ENCODE measurements at regions not wholly inside any gene's neighbourhood (a gene's known extent, or its start where the extent isn't known, plus 50 kb on each side); places are given as distances from the start of the nearest gene placed in this dataset.

DNA sequence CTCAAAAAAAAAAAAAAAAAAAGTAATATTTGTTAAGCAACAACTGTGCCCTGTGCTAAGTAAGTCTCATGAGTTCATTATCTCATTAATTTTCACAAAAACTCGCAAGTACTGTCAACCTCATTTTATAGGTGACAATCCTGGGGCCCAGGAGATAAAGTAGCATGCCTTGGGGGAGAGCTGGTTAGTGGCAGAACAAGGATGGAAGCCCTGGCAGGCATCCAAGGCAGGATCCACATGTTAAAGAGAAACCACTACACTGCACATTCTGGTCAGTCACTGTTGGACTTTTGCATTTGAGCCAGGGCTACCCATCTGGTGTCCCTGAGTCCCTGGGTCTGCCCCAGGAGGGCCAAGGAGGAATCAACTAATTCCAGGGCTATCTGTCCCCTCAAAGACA is 54.6 kb downstream of the ZFP36L2 start:
- DNase-seq, result no peak

- DNase-seq, result no peak
Observed at GRCh38 chr2:43170405-43171105, 55.9 kb downstream of the ZFP36L2 start.

DNA sequence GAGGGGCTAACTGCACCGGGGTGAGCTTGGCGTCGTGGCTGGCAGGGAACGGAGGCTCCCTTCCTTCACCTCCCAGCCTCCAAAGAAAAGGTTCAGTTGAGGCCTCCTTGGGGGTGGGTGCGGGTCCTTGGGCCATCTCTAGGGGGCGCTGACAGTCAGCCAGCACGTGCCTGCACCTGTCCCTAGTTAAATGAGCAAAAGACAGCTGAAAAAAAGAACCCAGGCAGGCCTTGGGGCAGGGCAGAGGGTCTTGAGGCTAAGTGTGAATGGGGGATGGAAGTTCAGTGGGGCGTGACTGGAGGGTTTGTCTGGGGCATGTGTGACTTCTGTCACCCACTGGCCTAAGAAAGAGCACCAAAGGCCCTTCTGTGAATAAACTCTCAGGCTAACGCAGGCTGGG is 56.4 kb downstream of the ZFP36L2 start:
- DNase-seq, result peak; percentile 64

- peak; percentile 78 for DNase-seq
Observed at GRCh38 chr2:43169099-43169945, 57.1 kb downstream of the ZFP36L2 start.

GRCh38 chr2:43168016-43168369 is 58.4 kb downstream of the ZFP36L2 start:
- DNase-seq, result no peak

DNA sequence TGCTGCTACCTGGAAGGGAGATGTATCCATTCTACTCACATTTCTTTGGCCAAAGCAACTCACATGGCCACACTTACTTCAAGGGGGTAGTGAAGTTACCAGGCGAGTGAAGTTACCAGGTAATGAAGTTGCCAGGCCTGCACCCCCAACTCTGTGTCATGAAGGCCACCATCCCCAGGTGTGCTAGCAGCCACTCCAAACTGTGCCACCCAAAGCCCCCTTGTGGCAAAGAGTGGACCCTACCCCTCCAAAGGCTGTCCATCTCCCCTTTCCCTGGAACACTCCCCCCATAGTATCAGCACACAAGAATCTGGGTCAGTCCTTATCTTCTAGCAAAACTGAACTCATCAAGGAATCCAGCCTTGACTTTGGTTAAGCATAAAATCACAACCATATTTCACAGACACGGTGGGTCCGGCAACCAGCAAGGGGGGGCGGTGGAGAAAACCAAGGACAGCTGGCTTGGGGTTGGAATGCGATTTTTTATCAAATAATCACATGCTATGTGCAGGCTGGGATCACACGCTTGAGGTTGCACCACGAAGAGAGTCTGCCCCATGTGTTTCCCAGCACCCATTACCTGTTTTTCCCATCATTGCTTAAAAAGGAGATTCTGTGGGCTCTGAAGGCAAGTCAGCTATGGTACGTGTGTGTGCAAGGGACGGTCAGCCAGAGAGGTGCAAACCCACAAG is 60.9 kb downstream of the ZFP36L2 start:
- DNase-seq, result no peak

GRCh38 chr2:43164686-43165085 is 61.7 kb downstream of the ZFP36L2 start:
- no peak for DNase-seq

DNA sequence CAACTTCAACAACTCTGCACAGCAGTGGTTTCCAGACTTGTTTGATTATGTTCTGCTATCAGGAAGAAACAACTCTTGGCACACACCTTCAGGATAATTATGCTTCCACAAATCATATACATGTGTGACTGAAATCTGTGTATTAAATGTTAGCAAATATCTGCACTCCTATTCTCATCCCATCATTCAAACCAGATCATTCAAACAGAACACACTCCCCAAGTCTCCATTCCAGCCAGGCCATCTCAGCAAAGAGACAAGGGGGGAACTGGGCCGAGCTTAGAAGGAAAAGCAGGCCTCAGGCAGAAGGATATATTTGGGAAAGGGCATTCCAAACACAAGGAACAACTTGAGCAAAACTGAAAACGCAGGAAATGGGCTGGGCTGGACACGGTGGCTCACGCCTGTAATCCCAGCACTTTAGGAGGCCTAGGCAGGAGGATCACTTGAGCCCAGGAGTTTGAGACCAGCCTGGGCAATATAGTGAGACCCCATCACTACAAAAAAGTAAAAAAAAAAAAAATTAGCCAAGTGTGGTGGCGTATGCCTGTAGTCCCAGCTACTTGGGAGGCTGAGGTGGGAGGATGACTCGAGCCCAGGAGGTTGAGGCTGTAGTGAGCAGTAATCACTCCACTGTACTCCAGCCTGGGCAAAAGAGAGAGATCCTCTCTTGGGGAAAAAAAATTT is 62.7 kb downstream of the ZFP36L2 start:
- DNase-seq, result no peak

GRCh38 chr2:43162511-43162776 is 64.0 kb downstream of the ZFP36L2 start:
- DNase-seq, result no peak

DNA sequence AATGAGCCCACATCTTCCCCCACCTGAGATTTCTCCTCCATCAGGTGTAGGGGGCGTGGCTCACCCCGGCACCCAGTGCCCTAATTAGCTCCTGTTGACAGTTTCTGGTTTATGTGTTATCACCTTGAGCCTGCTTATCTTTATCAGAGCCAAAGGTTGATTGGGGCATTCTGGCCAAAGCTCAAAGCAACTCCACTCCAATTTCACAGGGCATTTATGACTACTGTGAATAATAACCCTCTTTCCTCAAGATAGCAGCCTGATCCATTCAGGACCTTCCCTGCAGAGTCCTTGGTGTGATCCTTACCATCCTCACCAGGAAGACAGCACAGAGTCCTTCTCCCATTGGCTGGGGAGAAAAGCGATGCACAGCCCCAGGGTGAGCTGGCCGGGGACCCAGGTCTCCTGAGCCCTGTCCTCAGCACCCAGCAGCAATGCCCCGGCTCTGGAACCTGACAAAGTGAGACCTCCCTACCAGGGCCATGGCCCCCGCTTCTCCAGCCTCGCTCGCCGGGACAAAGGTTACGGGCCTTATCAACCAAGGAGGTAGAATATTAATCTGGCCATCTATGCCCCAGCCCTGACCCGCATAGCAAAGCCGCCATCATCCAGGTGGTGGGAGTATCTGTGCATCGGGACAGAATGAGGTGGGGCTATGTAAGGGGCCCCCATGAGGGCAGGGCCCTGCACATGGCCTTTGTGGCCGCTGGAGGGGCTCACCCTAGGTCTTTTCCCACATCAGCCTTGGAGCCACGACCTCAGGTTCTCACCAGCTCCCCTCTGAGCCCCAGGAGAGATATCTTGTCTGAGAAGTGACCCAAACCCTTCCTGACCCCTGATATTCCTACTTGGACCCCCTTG is 64.5 kb downstream of the ZFP36L2 start:
- DNase-seq, result no peak

DNA sequence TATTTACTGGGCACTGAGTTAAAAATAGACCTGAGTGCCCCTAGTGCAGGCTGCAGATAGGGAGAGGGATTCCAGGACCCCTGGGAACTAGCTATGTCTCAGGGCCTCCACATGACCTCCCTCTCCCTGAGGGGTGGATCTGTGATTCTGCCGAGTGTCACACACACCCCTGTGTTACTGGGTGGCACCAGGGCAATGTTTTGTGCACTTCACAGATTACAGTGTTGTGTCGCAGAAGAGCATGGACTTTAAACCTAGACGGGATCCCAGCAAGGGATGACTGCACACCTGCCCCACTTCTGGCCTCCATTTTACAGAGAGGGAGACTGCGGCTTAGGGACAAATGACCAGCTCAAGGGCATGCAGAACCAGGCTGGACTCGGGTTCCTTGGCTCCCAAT is 65.6 kb downstream of the ZFP36L2 start:
- DNase-seq, result no peak

DNA sequence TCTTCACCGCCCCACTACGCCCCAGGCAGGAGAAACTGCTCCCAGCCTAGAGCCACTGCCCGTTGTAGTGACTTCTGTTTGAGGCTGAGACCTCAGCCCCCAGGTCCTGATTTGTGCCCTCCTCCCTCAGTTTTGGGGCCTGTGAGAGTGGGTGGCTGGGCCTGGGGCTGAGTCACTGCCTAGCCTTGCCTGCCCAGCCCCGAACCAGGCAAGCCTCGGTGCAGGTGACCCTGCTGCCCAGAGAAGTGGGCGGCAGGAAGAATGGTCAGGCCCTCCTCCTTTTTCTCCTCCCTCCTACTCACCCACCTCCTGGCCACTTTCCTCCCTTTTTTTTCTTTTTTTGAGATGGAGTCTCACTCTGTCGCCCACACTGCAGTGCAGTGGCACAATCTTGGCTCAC is 66.6 kb downstream of the ZFP36L2 start:
- DNase-seq, result no peak

DNA sequence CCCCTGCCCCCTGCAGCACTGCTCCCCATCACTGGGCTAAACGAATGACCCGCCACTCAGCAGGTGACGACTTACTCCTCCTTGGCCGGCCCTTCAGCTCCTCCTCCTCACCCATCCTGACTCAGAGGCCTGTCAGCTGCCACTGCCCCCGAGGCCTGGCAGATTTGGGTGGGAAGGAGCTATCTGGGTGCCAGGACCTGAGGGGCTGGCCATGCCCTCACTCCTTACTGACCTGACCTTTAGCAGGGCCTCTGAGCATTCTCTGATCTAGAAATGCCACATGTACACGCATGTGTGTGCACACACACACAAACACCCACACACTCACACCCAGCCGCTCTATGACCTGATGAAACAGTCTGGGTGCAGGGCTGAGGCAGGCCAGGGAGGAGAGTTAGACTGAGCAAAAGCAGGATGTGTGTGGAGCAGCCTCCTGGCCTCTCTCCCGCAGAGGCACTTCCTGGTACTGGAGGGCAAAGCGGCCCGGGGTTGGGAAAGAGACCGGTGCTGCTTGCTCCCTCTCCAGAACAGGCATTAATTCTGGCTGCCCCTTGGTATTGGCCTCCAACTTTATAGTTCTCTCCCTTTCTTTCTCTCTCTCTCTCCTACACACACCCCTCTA is 68.0 kb downstream of the ZFP36L2 start:
- DNase-seq, result peak; percentile 65

DNA sequence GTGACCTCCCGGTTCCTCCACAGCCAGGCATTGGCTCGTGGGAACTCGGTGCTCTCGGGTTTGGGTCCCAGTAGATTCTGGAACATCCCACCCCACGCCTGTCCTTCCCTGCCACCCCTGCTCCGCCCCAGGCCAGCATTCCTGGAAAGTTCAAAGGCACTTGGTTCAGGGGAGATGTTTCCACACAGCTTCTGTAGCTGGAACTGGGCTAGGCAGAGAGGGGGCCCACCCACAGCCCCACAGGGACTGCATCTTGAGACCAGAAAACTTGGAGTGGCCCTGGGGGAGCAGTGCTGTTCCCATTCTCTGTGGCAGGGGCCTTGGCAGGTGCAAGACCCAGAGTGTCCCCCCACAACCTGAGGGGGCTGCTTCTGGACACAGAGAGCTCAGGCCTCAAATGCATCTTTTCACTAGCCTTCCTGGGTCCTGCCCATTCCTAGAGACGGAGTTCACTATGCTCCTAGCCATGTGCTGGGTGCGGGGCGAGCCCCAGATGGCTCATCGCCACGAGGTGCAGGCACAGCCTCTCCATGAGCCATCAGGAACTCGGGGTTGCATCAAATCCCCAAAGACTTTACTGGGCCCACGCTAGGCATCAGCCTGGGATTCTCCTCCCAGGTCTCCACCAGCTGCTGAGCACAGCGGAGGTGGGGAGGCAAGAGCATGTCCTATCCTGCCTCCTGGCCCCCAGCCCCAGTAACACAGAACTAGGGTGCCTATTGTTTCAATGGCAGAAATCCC is 68.7 kb downstream of the ZFP36L2 start:
- no peak for DNase-seq

DNA sequence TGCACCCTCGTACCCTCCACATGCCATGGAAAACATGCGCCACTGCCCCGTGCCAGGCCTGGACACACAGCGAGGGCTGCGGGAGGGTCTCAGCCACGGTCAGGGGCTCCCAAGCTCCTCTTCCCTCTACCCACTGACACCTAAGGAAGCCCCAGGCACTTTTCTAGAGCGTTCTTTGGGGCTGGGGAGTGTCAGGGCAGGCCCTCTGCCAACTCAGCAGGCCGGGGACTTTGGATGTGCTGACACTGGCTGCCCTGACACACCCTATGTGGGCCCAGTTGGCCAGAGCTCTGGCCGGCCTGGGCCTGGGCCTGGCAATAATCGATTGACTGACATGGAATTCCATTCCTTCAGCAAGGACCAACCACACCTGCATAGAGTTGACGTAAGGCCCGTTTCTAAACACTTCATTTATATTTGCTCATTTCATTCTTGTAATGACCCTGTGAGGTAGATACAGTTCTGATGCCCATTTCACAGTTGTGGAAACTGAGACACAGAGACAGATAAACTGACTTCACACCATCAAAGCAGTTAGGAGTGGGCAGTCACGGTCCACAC is 70.5 kb downstream of the ZFP36L2 start:
- DNase-seq, result no peak

GRCh38 chr2:43154685-43155084 is 71.7 kb downstream of the ZFP36L2 start:
- DNase-seq, result no peak

DNA sequence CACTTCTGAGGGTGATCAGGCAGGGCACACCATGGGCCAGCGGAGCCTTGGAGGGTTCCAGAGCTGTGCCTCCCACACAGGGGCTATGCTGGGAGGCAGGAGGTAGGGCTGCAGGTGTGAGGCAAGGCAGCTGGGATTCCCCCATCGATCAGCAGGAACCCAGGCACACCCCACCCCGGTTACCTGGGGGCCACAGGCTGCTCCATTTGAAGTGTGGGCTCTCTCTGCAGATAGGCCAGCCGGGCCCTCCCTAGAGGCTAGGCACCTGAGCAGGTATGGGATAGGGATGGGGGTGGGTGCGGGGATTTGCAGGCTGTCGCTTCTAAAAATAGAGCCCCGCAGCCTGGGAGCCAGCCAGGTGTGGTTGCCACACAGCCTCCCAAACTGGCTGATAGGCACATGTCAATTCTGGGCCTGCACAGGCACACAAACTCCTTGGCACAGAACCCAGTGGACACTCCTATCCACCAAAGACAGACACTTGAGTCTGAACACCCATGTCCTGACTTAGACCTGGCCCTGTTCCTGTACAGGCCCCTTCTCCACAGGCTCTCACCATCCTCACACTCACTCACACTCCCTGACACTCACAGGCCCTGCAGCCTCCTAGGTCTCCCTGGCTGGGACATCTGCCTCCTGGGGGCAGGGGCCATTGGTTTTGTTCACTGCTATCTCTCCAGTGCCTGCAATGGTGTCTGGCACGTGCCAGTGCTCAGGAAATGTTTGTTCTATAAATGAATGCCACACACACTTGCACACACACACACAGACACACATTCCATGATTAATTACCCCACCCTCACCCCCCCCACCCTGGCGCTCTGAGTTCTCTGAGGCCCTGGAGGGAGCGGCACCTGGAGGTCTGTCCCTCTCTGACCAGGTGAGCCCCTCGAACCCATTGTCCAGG is 73.4 kb downstream of the ZFP36L2 start:
- no peak for DNase-seq

DNA sequence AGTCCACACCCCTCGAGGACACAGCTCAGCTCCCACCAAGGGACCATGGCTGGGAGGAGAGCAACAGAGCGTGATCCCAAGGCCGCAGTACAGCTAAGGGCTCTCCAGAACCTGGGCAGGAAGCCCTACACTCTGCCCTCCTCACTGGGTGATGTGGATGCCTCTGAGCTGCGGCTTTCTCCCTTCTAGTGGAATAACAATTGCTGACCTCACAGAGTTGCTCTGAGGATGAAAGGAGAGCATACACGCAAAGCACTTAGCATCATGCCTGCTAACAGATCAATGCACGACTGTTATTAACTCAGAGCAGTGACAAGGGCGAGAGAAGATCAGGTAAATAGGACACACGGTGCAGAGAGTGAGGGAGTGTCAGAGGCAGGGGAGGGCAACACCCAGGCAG is 74.2 kb downstream of the ZFP36L2 start:
- no peak for DNase-seq

DNA sequence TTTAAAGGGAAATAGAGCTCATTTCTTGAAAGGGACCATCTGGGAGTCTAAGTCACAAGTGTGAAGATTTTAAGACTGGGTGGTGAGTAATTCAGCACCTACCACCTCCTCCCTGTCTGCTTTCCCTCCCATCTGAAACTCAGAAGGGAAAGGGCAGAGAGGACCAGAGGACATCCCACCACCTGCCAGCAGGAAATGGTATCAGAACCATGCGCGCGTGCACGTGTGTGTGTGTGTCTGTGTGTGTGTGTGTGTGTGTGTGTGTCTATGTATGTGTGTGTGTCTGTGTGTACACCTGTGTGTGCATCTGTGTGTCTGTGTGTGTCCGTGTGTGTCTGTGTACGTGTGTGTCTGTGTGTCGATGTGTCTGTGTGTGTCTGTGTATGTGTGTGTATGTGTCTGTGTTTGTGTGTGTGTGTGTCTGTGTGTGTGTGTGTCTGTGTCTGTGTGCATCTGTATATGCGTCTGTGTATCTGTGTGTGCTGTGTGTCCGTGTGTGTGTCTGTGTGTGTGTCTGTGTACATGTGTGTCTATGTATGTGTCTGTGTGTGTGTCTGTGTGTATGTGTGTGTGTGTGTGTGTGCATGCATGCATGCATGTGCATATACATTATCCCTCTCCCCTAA is 76.8 kb downstream of the ZFP36L2 start:
- DNase-seq, result no peak

Data from CD4-positive, alpha-beta T cell treated with Interferon gamma for 1 hour (primary cell).